Breast epithelium (tissue), 4 donors: ENCODE measurements at regions not wholly inside any gene's neighbourhood (a gene's known extent, or its start where the extent isn't known, plus 50 kb on each side); places are given as distances from the start of the nearest gene placed in this dataset.

Experiments used
- DNase-seq, 2 donors: peaks; one replicate each; pipeline ENCODE4 v3.0.0-alpha.2; 2019; ENCODE audit warnings: low spot score in 2 of 2
- H3K27ac ChIP-seq, 2 donors: fragments of 200-600 bp; sonication (generic) in 1 of 2; one replicate each; pipeline ENCODE4 v1.5.1; 2016 to 2019; ENCODE audit warnings: mild to moderate bottlenecking in 1 of 2
- H3K27me3 ChIP-seq, 2 donors: fragments of 200-600 bp; sonication (generic) in 1 of 2; one replicate each; pipeline versions ENCODE4 v1.5.1 to v1.6.0; 2017 to 2019; ENCODE audit warnings: control low read depth in 1 of 2, mild to moderate bottlenecking in 1 of 2
- H3K36me3 ChIP-seq: fragments of 200-600 bp; one replicate; pipeline ENCODE4 v1.5.1; 2019
- H3K4me1 ChIP-seq, 2 donors: fragments of 200-600 bp; sonication (generic); one replicate each; pipeline ENCODE4 v1.5.1; 2016 to 2019; ENCODE audit warnings: control low read depth in 1 of 2
- H3K4me3 ChIP-seq, 3 donors: fragments of 200-600 bp; sonication (generic); 1 replicate in 2 of 3; 2 replicates in 1 of 3; pipeline ENCODE4 v1.5.1; 2016 to 2019; ENCODE audit warnings: mild to moderate bottlenecking in 3 of 3, moderate library complexity in 2 of 3
- H3K9me3 ChIP-seq, 2 donors: fragments of 200-600 bp; sonication (generic) in 1 of 2; one replicate each; pipeline ENCODE4 v1.5.1; 2016 to 2019; ENCODE audit warnings: control low read depth in 1 of 2
- CTCF ChIP-seq, 3 donors: fragments of 450-650 bp; IDR thresholded peaks; one replicate each; pipeline ENCODE4 v1.5.1; 2016 to 2017; ENCODE audit warnings: antibody characterized with exemption in 3 of 3, mild to moderate bottlenecking in 3 of 3, moderate library complexity in 3 of 3
- POLR2A ChIP-seq: fragments of 450-650 bp; IDR thresholded peaks from one replicate; pipeline ENCODE4 v1.6.1; 2016; ENCODE audit warnings: antibody characterized with exemption, mild to moderate bottlenecking, moderate library complexity
- POLR2AphosphoS5 ChIP-seq, 3 donors: sonication (generic); formaldehyde crosslinking; IDR thresholded peaks; one replicate each; pipeline ENCODE4 v1.6.1; 2017; ENCODE audit warnings: antibody characterized with exemption in 3 of 3
- intact Hi-C: fragments of 100-400 bp; cut with DNase I; formaldehyde crosslinking; loops from one replicate; pipeline ENCODE4 v1.15.1; 2023; ENCODE audit warnings: low total_unique reads

- H3K27ac ChIP-seq, result no peak overlapping the region
- intact Hi-C loops, result no loop called here
- DNase-seq, result no peak
Observed at GRCh38 chr13:76017861-76018556, 381.9 kb downstream of the LMO7 start.

GRCh38 chr13:76016799-76017400, 380.8 kb downstream of the LMO7 start:
- H3K9me3 ChIP-seq, result no peaks in the 10 kb centered on the region
- no peaks in the 10 kb centered on the region for H3K27me3 ChIP-seq
- DNase-seq, result no peak
- no peaks in the 10 kb centered on the region for H3K4me1 ChIP-seq
- no peak for TF ChIP-seq POLR2A
- no peak for TF ChIP-seq CTCF (IDR thresholded peaks at IDR 0.05)
- TF ChIP-seq POLR2AphosphoS5 (IDR thresholded peaks at IDR 0.05), result no peak
- H3K27ac ChIP-seq, result no peak overlapping the region
- H3K36me3 ChIP-seq, result no peaks in the 10 kb centered on the region
- no peak overlapping the region for H3K4me3 ChIP-seq
- intact Hi-C loops, result no loop called here

More at GRCh38 chr13:76017861-76018556, 381.9 kb downstream of the LMO7 start:
- Histone ChIP-seq H3K36me3 (no peaks in the 10 kb centered on the region), H3K4me1 (no peaks in the 10 kb centered on the region), H3K4me3 (no peak overlapping the region), H3K9me3 (no peaks in the 10 kb centered on the region), H3K27me3 (no peaks in the 10 kb centered on the region)
- TF ChIP-seq POLR2A (no peak), CTCF (IDR thresholded peaks at IDR 0.05) (no peak), POLR2AphosphoS5 (IDR thresholded peaks at IDR 0.05) (no peak)

GRCh38 chr13:76014406-76015318, 378.5 kb downstream of the LMO7 start:
- Histone ChIP-seq H3K4me1 (no peaks in the 10 kb centered on the region), H3K27me3 (no peaks in the 10 kb centered on the region), H3K36me3 (no peaks in the 10 kb centered on the region), H3K4me3 (no peak overlapping the region), H3K9me3 (no peaks in the 10 kb centered on the region), H3K27ac (peak overlapping the region; percentile 30 to 54)
- no peak for TF ChIP-seq CTCF (IDR thresholded peaks at IDR 0.05)
- no peak for TF ChIP-seq POLR2A
- TF ChIP-seq POLR2AphosphoS5 (IDR thresholded peaks at IDR 0.05), result no peak
- DNase-seq, result no peak
- intact Hi-C loops, result no loop called here

- intact Hi-C loops, result no loop called here
- Histone ChIP-seq H3K4me3 (no peak overlapping the region), H3K9me3 (no peaks in the 10 kb centered on the region), H3K27ac (no peak overlapping the region), H3K27me3 (no peaks in the 10 kb centered on the region), H3K36me3 (no peaks in the 10 kb centered on the region), H3K4me1 (no peaks in the 10 kb centered on the region)
- DNase-seq, result no peak
- TF ChIP-seq POLR2A, result no peak
- no peak for TF ChIP-seq POLR2AphosphoS5 (IDR thresholded peaks at IDR 0.05)
- TF ChIP-seq CTCF (IDR thresholded peaks at IDR 0.05), result no peak
Observed at GRCh38 chr13:76012091-76012721, 376.1 kb downstream of the LMO7 start.
